GM21723 (cell line): ENCODE measurements at regions not wholly inside any gene's neighbourhood (a gene's known extent, or its start where the extent isn't known, plus 50 kb on each side); places are given as distances from the start of the nearest gene placed in this dataset.
"Not testable (repeated sequence)": the region's sequence is repeated elsewhere in the genome, so short reads cannot be mapped to it uniquely, and the experiment has no call there.

ENCODE experiments used
- ATAC-seq: cut with Tn5 transposase; IDR thresholded peaks from one replicate; pipeline ENCODE4 v1.9.1; 2021; ENCODE audit warnings: mild to moderate bottlenecking, moderate library complexity; ENCODE audit not compliant: unreplicated experiment

- no peak for ATAC-seq
Measured at GRCh38 chr15:62218841-62219240, 53.8 kb upstream of the C2CD4B start.

DNA sequence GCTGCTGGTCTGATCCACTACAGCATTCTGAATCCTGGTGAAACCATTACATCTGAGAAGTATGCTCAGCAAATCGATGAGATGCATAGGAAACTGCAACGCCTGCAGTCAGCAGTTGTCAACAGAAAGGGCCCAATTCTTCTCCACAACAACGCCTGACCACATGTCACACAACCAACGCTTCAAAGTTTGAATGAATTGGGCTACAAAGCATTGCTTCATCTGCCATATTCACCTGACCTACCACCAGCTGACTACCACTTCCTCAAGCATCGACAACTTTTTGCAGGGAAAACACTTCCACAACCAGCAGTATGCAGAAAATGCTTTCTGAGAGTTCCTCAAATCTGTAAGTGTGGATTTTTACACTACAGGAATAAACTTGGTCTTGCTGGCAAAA lies 54.7 kb upstream of the C2CD4B start:
- ATAC-seq = no peak

- ATAC-seq = no peak
Measured at GRCh38 chr15:62223020-62223419, 57.9 kb upstream of the C2CD4B start.

DNA sequence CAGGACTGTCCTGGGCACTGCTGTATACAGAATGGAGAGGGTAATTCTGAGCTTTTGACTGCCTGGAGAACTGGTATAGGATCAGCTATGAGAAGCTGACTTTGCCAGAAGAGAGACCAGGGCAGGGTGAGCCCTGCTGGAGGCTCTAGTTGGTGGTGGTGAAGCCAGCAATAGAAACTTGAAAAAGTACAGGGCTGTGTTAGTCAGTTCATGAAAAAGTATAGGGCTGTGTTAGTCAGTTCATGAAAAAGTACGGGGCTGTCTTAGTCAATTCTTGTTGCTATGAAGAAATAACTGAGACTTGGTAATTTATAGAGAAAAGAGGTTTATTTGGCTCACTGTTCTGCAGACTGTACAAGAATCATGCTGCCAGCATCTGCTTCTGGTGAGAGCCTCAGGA lies 63.5 kb upstream of the C2CD4B start:
- ATAC-seq = no peak

- no peak for ATAC-seq
Measured at GRCh38 chr15:62231856-62232255, 66.8 kb upstream of the C2CD4B start.

GRCh38 chr15:62240121-62241096 lies 75.3 kb upstream of the C2CD4B start:
- no peak for ATAC-seq

DNA sequence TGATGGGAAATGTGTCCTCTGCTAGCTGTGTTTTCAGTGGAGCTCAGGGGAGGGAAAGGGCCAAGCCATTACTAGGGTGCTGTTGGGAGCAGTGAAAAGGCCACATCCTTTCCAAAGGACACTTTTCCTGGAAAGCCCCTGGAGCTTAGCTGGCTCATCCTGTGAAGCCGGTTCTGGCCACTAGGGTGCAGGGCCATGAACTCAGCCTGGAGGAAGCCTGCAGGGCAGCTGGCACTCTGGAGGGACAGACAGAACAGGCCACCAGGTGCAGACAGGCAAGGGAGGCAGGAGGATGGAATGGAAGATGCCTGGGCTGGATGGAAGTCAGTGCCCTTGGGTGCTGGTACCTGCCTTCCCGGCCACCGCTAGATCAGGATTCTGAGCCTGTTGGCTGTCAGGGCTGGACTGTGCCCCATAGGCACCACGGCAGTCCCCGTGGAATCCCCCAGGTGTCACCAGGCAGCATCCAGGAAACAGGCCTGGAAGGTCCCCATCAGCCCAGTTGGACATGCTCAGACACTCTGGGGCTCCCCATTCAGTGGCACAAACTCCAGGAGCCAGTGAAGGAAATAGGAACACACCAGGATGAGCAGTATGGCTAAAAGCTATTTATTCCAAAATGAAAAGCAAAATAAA lies 76.2 kb upstream of the C2CD4B start:
- ATAC-seq = no peak

- ATAC-seq = no peak
Measured at GRCh38 chr15:62242999-62243398, 77.9 kb upstream of the C2CD4B start.

DNA sequence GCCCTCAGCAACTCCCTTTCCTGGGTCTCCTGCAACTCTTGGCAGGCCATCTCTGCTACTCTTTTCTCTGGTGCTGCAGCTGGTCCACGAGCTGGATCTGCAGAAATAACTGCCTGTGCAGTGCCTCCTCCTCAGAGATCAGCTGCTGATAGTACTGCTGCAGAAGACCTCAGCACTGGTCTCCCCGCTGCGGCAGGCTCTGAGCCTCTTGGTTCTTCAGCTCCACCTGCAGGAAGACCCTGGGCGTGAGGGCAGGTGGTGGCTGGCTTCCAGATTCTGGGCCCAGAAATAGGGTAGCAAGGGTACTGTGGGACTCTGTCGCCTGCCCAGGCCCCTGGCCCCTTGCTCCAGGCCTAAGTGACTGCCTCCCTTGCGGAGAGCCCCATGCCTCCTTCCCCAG lies 79.7 kb upstream of the C2CD4B start:
- no peak for ATAC-seq

DNA sequence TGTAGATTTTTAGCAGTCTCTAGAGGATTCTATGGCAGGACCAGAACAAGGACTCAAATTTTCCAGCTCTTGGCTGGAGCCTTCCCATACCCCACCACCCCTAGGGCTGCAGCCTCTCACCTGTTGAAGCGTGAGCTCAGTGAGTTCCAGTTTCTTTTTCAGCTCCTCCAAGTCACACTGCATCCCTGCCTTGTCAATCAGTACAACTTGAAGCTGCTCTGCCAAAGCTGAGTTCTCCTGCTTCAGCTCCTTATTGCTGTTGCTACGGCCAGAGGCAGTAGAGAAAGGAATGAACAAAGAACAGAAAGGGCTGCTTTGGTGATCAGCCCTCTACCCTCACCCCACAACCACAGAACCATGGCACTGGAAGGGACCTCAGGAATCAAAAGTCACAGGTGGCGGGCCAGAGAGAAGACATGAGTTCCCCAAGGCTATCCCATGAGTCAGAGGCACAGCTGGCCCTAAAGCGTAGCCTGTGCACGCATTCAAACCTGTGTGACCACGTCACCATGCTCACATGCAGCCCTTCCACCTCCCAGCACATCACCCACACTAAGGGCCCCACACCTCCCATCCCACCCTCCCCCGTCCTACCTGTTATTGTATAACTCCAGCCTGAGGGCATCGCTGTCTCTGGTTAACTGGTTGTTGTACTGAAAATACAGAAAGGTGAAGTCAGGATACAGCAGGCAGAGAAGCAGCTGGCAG lies 83.3 kb upstream of the C2CD4B start:
- ATAC-seq = no peak

GRCh38 chr15:62249501-62249900 lies 84.4 kb upstream of the C2CD4B start:
- ATAC-seq = no peak

GRCh38 chr15:62250186-62250585 lies 85.1 kb upstream of the C2CD4B start:
- no peak for ATAC-seq

DNA sequence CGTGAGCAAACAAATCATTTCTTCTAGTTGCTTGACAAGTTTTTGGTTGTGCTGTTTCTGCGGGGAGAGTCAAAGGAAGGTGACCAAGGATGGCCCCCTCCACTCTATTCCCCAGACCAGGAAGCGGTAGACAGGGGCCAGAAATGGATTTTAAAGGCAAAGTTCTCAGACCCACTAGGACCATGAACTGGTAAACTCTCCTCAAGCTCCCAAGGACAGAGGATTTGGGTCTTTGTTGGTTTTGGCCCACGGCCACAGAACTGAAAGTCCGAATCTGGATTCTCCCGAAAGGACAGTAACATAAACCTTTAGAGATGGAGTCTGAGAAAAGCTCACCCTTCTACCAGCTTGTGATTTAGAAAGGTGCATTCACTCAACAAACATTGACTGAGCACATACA lies 85.9 kb upstream of the C2CD4B start:
- no peak for ATAC-seq

- ATAC-seq = no peak
Measured at GRCh38 chr15:62253294-62253693, 88.2 kb upstream of the C2CD4B start.

DNA sequence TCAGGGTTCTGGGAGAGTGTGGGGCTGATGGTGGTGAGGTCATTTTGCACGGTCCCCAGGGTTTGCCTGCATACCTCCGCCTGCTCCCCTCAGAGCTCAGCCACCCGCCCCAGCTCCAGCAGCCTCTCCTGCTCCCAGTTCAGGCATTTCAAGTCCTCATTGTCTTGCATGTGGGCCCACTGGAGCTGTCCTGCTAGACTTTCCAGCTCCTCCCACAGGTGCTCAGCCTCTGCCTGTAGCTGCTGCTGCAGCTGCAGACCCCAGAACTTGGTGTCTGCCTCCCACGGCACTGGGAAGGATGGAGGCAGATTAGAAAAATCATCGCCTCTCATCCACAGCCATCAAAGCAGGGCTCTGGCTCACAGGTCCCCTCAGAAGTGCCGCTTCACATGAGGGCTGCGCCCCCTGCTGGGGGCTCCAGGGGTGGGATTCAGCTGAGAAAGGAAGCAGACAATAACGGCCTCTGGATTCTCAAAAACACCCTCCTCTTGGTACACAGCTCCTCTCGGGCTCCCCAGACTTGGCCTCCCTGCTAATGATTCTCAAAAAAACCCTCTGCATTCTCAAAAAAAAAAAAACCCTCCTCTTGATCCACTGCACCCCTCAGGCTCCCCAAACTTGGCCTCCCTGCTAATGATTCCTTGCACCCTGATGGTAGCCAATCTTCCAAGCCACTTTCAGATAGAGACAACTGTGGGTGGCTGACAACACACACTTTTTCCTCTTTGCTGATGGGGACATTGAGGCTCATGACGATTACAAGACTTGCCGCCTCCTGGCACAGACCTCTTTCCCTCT lies 89.3 kb upstream of the C2CD4B start:
- no peak for ATAC-seq

DNA sequence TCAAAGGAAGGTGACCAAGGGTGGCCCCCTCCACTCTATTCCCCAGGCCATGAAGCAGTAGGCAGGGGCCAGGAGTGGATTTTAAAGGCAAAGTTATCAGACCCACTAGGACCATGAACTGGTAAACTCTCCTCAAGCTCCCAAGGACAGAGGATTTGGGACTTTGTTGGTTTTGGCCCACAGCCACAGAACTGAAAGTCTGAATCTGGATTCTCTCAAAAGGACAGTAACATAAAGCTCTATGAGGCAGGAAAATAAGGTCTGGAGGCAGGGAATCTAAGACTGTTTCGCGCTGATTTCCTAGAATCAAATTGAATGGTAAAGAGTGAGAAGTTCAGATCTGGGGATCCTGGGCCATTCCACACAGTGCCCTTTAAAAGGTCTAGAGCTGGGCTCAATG lies 91.3 kb upstream of the C2CD4B start:
- not testable (repeated sequence) for ATAC-seq

GRCh38 chr15:62257996-62258521 lies 93.0 kb upstream of the C2CD4B start:
- no peak for ATAC-seq

GRCh38 chr15:62262305-62262941 lies 97.3 kb upstream of the C2CD4B start:
- no peak for ATAC-seq

- ATAC-seq = no peak
Measured at GRCh38 chr15:62264196-62264595, 99.1 kb upstream of the C2CD4B start.

GRCh38 chr15:62269504-62269903 lies 104.4 kb upstream of the C2CD4B start:
- no peak for ATAC-seq
